GM12878 (cell line): ENCODE measurements at regions not wholly inside any gene's neighbourhood (a gene's known extent, or its start where the extent isn't known, plus 50 kb on each side); places are given as distances from the start of the nearest gene placed in this dataset.

ENCODE experiments used
- ATAC-seq: fragments of 200-7000 bp; cut with Tn5 transposase; 3 replicates; pipeline ENCODE4 v1.9.1; 2020; ENCODE audit warnings: mild to moderate bottlenecking, moderate library complexity
- BruUV-seq: library from RNA; stranded (reverse); fragments of 400-500 nt; replicated peaks from 2 replicates; lab custom pipeline; 2021; lab: Mats Ljungman, UMichigan
- CTCF ChIA-PET: fragments of 300-600 bp; sonication (Branson Sonifier 250); formaldehyde crosslinking; extraction: SDS; loops from one replicate; lab custom pipeline; 2021; ENCODE audit warnings: inconsistent platforms; lab: Yijun Ruan, JAX
- POLR2A ChIA-PET: fragments of 350-600 bp; formaldehyde crosslinking; extraction: SDS; loops from one replicate; lab custom pipeline; 2021; ENCODE audit warnings: inconsistent platforms; lab: Charles Lee
- RAD21 ChIA-PET: fragments of 300-600 bp; sonication (Branson Sonifier 250); formaldehyde crosslinking; loops from one replicate; lab custom pipeline; 2023; ENCODE audit warnings: antibody characterized with exemption; ENCODE audit not compliant: unreplicated experiment; lab: Charles Lee
- SMC1A ChIA-PET: fragments of 300-600 bp; sonication (Branson Sonifier 250); formaldehyde crosslinking; loops from one replicate; lab custom pipeline; 2023; ENCODE audit not compliant: unreplicated experiment, uncharacterized antibody; lab: Charles Lee
- DNase-seq: peaks from one replicate; pipeline ENCODE4 v3.0.0-alpha.2; 2011; ENCODE audit warnings: low read depth, low spot score
- FAIRE-seq: peaks from 3 replicates; lab custom pipeline; 2011; peaks lifted over from hg19 to GRCh38; lab: Jason Lieb, UNC
- H2AFZ ChIP-seq: 2 replicates; pipeline ENCODE4 v1.6.0; 2011; ENCODE audit warnings: low read depth, low read length, control low read depth; ENCODE audit not compliant: control insufficient read depth
- H3K27ac ChIP-seq: 2 replicates; pipeline ENCODE4 v1.5.1; 2011; ENCODE audit warnings: control low read depth; ENCODE audit not compliant: control insufficient read depth, insufficient read depth
- H3K27me3 ChIP-seq, 2 experiments: replicated peaks in 1 of 2; 2 replicates each; pipeline versions ENCODE4 v1.6.0 to v1.6.1; 2011; ENCODE audit warnings: low read length in 1 of 2; ENCODE audit not compliant: control insufficient read depth in 2 of 2, insufficient read depth in 2 of 2
- H3K36me3 ChIP-seq, 2 experiments: 2 replicates each; pipeline ENCODE4 v1.5.1; 2011; ENCODE audit warnings: low read length in 1 of 2; ENCODE audit not compliant: control insufficient read depth in 2 of 2, insufficient read depth in 2 of 2
- H3K4me1 ChIP-seq: 2 replicates; pipeline ENCODE4 v1.6.1; 2011; ENCODE audit warnings: mild to moderate bottlenecking, low read length, moderate library complexity, mixed read lengths; ENCODE audit not compliant: control insufficient read depth, insufficient read depth
- H3K4me2 ChIP-seq: 2 replicates; pipeline ENCODE4 v1.6.0; 2011; ENCODE audit warnings: control low read depth; ENCODE audit not compliant: control insufficient read depth, insufficient read depth
- H3K4me3 ChIP-seq: fragments of 200-600 bp; sonication (generic); 2 replicates; pipeline ENCODE4 v1.5.1; 2016
- H3K79me2 ChIP-seq: 2 replicates; pipeline ENCODE4 v1.6.0; 2011; ENCODE audit warnings: low read length; ENCODE audit not compliant: control insufficient read depth, insufficient read depth
- H3K9ac ChIP-seq: 2 replicates; pipeline ENCODE4 v1.8.0; 2011; ENCODE audit warnings: low read length, control low read depth, mixed read lengths; ENCODE audit not compliant: control insufficient read depth, insufficient read depth
- H3K9me3 ChIP-seq: replicated peaks from 3 replicates; pipeline ENCODE4 v1.5.1; 2011; ENCODE audit warnings: mild to moderate bottlenecking, low read length; ENCODE audit not compliant: control insufficient read depth, insufficient read depth
- H4K20me1 ChIP-seq: 2 replicates; pipeline ENCODE4 v1.6.0; 2011; ENCODE audit not compliant: control insufficient read depth, insufficient read depth
- BCLAF1 ChIP-seq: fragments of 450-650 bp; IDR thresholded peaks from 2 replicates; pipeline ENCODE4 v1.6.1; 2017; ENCODE audit warnings: antibody characterized with exemption, mild to moderate bottlenecking, moderate library complexity
- CBX3 ChIP-seq: fragments of 200-600 bp; sonication (generic); IDR thresholded peaks from 2 replicates; pipeline ENCODE4 v1.6.1; 2016; ENCODE audit warnings: low read depth, borderline replicate concordance
- NFYA ChIP-seq: IDR thresholded peaks from 2 replicates; pipeline ENCODE4 v1.6.1; 2011; ENCODE audit warnings: low read depth, mild to moderate bottlenecking, low read length, improper control_type of control experiment, borderline replicate concordance
- SMC3 ChIP-seq: IDR thresholded peaks from 2 replicates; pipeline ENCODE4 v1.6.1; 2011; ENCODE audit warnings: low read length, improper control_type of control experiment, borderline replicate concordance
- WGBS: methylation state at CpG from one replicate; pipeline ENCODE4 v1.1.6; 2016; ENCODE audit warnings: low lambda C conversion rate; ENCODE audit not compliant: insufficient replicate concordance, insufficient coverage; ENCODE audit errors: missing lambda C conversion rate; 5-methylcytosine and 5-hydroxymethylcytosine counted together
- in situ Hi-C: fragments of 300-500 bp; cut with MboI; formaldehyde crosslinking; loops from 9 replicates; pipeline ENCODE4 v1.14.3; 2018; ENCODE audit warnings: mixed read lengths
- intact Hi-C: fragments of 100-400 bp; cut with micrococcal nuclease; formaldehyde crosslinking; loops from one replicate; pipeline ENCODE4 v1.14.2; 2022; ENCODE audit not compliant: unreplicated experiment
- TF ChIP-seq, protein P1 (sequence below): IDR thresholded peaks from 2 replicates; pipeline ENCODE4 v1.6.1; 2012; ENCODE audit warnings: low read depth, low read length, improper control_type of control experiment

GRCh38 chr12:103172447-103173112 lies 215.1 kb downstream of the ASCL1 start:
- POLR2A ChIA-PET, result interaction anchor here (0.5 to 0.9 kb wide), 2 partner anchors 70 to 300 kb away, joined by 3 to 6 read pairs; no protein-coding TSS in a partner anchor
- intact Hi-C loops, result no loop called here
- in situ Hi-C loops, result no loop called here
- BruUV-seq, result no TSS peak
- no peak for ATAC-seq
- Histone ChIP-seq H3K4me3 (no peak overlapping the region), H3K79me2 (no peaks in the 10 kb centered on the region), H4K20me1 (no peaks in the 10 kb centered on the region), H3K9me3 (no peaks in the 10 kb centered on the region; the same call in 2 of the 3 replicates), H3K36me3 (no peaks in the 10 kb centered on the region), H3K27ac (no peak overlapping the region), H2AFZ (no peak overlapping the region), H3K4me2 (no peak overlapping the region), H3K4me1 (no peaks in the 10 kb centered on the region), H3K27me3 (no peaks in the 10 kb centered on the region), H3K9ac (no peak overlapping the region)
- TF ChIP-seq SMC3, result no peak
- no peak for TF ChIP-seq CBX3
- no peak for TF ChIP-seq NFYA
- no peak for FAIRE-seq
- CTCF ChIA-PET, result interaction anchor here (1.1 to 1.7 kb wide), 3 partner anchors 9 to 289 kb away, joined by 3 to 4 read pairs (median 4); no protein-coding TSS in a partner anchor
- DNase-seq, result no peak
- 7% methylated on average over 1 of the region's 1 CpG for WGBS
- RAD21 ChIA-PET, result interaction anchor here (1.0 kb wide), 1 partner anchor 9 kb away, joined by 3 read pairs; no protein-coding TSS in a partner anchor
- SMC1A ChIA-PET, result interaction anchor here (0.6 to 1.3 kb wide), 11 partner anchors 9 to 370 kb away, joined by 3 to 5 read pairs (median 4); no protein-coding TSS in a partner anchor

- POLR2A ChIA-PET, result no interaction called here
- H3K4me1 ChIP-seq, result no peaks in the 10 kb centered on the region
- BruUV-seq, result no TSS peak
- no peak for ATAC-seq
- no peak overlapping the region for H3K27ac ChIP-seq
- H3K9me3 ChIP-seq, result no peaks in the 10 kb centered on the region; the same call in 2 of the 3 replicates
- SMC1A ChIA-PET, result interaction anchor here (0.6 to 1.7 kb wide), 5 partner anchors 9 to 73 kb away, joined by 3 to 5 read pairs (median 4); no protein-coding TSS in a partner anchor
- DNase-seq, result no peak
- RAD21 ChIA-PET, result no interaction called here
- no peak for TF ChIP-seq BCLAF1
- TF ChIP-seq, protein P1, sequence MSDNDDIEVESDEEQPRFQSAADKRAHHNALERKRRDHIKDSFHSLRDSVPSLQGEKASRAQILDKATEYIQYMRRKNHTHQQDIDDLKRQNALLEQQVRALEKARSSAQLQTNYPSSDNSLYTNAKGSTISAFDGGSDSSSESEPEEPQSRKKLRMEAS, result no peak
- in situ Hi-C loops, result no loop called here
- no peak overlapping the region for H3K9ac ChIP-seq
- no peaks in the 10 kb centered on the region for H3K36me3 ChIP-seq
- no peak for FAIRE-seq
- CTCF ChIA-PET, result interaction anchor here (1.0 to 1.1 kb wide), 2 partner anchors 12 to 227 kb away, joined by 3 to 5 read pairs; no protein-coding TSS in a partner anchor
- no peaks in the 10 kb centered on the region for H3K27me3 ChIP-seq
- no peak overlapping the region for H3K4me3 ChIP-seq
- no peak overlapping the region for H3K4me2 ChIP-seq
- H2AFZ ChIP-seq, result no peak overlapping the region
- no peaks in the 10 kb centered on the region for H3K79me2 ChIP-seq
- 72% methylated on average over 3 of the region's 3 CpGs for WGBS
- intact Hi-C loops, result no loop called here
- no peaks in the 10 kb centered on the region for H4K20me1 ChIP-seq
Observed at GRCh38 chr12:103175625-103176024, 218.2 kb downstream of the ASCL1 start.
